GM19240 (cell line): ENCODE measurements at regions not wholly inside any gene's neighbourhood (a gene's known extent, or its start where the extent isn't known, plus 50 kb on each side); places are given as distances from the start of the nearest gene placed in this dataset.

Source experiments
- DNase-seq: peaks from one replicate; pipeline ENCODE4 v3.0.0; 2011; ENCODE audit warnings: low spot score; ENCODE audit not compliant: insufficient read length

DNA sequence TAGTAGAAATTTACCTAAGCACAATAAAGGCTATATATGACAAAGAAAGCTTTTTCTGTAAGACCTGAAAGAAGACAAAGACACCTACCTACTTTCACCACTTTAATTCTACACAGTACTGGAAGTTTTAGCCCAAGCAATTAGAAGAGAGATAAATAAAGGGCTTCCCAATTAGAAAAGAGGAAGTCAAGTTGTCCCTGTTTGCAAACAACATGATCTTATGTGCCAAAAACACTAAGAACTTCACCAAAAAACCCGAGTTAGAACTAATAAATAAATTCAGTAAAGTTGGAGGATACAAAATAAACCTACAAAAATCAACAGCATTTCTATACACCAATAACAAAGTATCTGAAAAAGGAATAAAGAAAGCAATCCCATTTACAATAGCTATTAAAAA is 190.9 kb downstream of the NR2F2 start:
- no peak for DNase-seq

DNA sequence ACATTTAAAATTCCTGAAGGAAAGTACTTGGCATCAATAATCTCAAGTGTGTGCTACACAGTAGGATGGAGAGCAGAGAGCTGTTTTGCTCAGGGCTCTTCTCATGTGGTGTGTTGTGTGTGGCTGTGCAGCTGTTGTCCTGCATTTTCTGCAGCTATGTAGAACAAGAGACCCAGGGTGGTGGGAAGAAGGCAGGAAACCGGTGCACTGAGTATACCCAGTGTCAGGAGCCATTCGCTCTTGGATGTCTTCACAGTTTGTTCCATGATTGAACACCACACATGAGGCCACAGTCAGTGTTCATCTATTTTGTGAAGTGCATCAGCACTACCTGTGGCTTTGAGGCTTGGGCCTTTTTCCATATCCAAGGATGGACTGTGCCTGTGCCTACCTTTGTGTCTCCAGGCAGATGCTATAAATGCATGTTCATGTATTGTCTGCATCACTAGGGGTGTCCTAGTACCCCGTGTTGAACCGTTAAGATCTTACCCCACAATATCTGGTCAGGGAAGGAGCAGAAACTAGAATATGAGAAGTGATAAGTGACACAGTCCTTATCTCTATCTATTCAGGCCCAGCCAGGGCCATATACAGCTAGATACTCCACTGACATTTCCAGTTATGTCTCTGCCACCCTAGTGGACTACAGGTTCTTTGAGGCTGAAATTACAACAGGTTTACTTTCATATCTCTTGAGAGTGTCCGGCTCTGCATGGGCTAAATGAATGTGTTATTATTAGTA is 194.3 kb downstream of the NR2F2 start:
- no peak for DNase-seq

DNA sequence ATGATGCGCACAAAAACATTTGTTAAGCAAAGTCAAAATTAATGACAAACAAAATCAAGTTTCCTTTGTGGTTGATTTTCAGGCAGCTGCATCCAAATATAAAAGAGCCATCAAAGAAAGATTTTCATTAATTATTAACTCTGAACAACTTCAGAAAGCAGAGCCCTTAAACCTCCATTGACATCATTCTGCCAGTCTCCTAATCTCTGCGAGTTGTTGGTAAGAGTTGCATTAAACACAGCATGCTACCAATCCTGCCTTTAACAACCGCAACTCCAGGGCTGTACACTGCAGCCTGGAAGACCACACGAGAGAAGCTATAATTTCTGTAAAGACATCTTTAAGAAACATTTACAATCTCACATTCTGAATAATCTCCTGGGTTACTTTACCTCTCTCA is 204.6 kb downstream of the NR2F2 start:
- DNase-seq = no peak

DNA sequence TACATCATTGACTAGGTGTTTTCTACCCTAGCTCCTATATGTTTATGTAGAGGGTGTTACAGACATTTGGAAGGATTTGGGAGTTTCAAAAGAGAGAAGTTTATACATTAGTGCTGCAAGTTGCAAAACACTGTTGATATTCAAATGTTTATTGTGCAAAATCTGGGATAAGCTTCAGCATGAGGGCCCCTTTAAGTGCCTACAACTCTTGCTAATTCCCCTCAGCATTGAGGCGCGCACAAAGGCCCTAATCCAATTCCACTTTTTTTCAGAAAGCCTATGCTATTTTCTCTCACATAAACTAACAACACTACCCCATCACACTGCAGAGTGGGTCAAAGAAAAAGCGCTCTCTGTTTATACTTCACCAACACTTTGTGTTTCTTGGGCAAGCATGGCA is 208.0 kb downstream of the NR2F2 start:
- no peak for DNase-seq

DNA sequence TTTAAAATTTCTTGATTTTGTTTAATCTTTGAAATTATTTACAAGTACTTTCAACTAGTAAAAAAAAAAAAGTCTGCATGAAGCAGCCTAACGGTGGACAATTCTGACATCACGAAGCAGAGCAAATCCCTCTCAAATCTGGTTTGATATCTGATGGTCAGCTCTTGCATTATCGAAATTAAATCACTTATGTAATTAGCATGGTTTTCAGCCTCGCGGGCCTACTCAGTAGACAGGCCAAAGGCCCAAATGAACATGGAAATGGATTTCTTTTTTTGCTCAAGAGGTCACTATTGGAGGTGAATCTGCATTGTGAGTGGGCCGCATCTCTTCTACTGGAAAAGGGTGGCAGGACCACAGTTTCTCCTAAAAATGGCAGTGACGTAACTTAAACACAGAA is 209.8 kb downstream of the NR2F2 start:
- no peak for DNase-seq

DNA sequence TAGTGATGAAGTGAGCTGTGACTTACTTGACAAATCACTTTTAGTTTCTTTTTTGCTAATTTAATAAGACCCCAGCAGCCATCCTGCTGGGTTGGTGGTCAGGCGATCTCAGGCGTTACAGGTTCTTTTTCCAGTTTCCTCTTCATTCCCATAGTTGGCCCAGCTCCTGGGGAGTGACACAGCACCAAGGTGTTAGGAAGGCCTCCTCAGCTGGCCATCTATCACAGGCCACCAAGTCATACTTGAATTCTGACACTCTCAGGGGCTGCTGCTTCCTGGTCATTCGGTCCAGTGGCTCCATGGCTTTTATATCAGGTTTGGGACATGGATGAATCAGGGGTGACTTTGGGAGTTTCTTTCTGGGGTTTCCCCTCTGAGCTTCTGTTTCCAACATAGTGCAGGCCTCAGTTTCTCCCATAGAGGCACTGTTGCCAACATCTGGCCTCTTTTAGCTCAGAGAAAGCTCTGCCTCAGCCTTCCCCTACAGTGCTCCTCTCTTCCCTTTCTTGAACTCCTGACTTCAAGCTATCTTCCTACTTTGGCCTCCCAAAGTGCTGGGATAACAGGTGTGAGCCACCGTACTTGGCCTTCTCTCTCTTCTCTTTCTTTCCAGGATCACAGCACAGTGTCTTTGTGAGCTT is 211.8 kb downstream of the NR2F2 start:
- DNase-seq = no peak

DNA sequence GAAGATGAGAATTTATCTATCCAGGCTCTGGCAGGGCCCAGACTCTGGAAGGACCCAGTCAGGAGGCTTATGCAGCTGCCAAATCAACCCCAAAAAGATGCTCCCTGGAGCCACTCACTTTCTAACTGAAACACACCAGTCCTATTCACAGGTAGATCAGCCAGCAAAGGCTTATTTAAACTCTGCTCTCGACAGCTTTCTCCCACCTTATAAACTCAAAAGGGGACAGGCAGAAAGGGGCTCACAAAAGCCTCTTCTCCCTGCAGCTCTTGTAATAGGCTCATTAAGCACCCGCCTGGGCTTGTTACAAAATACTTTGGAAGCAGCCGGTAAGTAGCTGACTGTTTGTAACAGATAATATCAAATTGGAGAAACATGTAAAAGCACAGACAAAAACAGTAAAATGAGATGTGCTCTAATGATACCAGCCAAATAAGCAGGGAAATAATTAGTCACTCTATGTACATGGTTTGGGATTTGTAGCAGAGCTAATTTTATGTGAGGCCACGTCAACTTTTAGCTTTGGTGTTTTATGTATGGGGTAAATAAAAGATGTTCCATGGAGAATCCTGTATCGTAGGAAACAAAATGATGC is 213.8 kb downstream of the NR2F2 start:
- no peak for DNase-seq

DNA sequence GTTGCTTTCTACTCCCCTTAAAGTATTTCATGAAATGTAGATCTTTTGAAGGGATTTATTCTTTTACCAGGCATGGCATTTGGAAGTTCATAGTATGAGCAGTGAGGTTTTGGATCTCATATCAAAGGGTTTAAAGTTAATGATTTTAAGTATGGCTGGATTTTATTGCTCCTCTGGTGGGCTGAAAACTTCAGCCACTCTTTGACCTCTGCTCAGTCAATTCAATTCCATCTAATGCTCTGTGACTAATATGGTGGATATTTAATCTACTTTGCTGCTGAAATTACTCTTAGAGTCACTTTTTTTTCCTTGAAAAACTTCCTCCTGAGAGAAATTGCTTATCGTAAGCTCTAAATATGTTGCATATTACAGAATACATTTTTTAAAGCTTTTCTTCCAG is 218.6 kb downstream of the NR2F2 start:
- no peak for DNase-seq

DNA sequence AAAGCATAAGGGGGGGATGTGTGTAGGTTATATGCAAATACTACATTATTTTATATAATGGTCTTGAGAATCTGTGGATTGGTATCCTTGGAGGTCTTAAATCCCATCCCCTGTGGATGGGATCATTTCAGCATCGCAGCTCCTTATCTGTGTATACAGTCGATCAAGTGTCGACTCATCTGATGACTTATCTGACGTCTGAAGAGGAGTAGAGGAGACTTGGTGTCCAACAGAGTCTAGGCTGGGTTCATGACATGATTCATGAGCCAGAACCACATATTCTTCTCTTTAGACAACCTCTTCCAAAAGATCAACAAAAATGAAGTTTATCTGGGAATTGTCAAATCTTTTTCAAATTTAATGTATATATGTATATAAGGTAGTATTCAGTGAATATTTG is 220.7 kb downstream of the NR2F2 start:
- DNase-seq = no peak

DNA sequence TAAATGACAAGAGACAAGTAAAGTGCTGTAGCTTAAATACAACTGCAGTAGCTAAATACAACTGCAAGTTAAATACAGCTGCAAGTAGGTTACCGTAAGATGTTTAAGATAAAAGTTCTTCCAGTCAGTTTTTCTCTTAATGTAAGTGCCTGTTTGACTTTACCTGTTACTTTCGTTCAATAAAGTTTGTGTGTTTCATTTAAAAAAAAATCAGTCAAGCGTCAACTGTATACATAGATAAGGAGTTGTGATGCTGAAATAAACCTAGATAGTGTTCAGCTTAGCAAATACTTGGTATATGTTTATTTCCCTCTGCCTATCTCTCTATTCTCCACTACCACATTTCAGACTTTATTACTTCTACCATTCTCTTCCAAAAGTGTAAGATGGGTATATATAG is 221.2 kb downstream of the NR2F2 start:
- no peak for DNase-seq

DNA sequence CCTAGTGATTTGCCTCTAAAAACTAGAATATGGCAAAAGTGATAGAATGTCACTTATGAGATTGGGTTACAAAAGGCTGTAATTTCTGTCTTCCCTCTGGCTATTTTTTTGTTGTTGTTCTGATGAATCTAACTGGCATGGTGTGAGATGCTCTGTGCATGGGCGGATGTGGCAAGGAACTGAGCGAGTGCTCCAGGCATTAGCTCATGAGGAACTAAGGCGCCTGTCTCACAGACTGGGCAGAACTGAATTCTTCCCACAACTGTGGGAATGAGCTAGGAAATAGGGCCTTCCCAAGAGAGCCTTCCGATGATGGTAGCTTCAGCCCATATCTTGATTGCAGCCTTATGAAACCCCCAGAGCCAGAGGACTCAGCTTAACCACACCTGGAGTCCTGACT is 222.5 kb downstream of the NR2F2 start:
- DNase-seq = no peak

DNA sequence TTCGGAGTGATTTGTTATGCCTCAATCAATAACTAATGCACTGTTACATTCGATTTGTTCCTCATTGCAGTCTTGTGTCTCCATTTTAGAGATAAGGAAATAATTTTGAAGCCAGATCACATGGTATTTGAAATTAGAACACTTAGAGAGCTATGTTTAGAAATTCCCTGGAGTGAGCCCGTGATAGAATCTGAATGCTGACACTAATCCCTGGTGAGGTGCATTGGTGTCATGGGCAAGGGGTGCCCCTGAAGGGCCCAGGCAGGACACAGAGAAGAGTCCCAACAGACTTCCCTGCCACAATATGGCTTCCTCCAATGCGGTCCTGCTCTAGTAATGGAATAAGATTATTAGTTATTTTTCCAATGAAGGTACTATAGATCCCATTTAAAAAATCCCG is 223.0 kb downstream of the NR2F2 start:
- DNase-seq = no peak

DNA sequence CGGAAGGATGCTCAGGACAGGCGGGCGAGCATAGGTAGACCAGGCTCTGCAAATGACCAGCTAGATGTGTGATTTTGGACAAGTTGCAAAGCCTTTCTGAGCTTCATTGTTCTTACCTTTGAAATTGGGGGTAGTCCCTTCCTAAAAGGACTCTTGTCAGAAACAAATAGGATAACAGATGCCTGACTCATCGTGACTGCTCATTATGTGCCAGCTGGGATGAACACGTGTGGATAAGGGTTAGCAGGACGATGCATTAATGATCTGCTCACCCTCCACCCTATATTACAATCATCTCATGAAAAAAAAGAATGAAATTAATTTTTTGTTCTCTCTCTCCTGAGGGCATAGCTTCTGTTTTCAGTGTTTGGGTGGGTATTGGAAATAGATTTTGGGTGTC is 223.4 kb downstream of the NR2F2 start:
- DNase-seq = no peak

DNA sequence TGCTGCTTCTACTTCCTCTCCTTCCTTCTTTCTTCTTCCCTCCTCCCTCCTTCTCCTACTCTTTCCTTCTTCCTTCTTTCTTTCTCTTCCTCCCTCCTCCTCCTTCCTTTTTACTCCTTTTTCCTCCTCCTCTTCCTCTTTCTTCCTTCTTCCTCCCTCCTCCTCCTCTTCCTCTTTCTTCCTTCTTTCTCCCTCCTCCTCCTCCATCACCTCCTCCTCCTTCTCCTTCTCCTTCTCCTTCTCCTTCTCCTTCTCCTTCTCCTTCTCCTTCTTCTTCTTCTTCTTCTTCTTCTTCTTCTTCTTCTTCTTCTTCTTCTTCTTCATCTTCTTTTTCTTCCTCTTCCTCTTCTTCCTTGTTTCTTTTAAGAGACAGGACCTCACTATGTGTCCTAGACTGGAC is 224.0 kb downstream of the NR2F2 start:
- DNase-seq = no peak

DNA sequence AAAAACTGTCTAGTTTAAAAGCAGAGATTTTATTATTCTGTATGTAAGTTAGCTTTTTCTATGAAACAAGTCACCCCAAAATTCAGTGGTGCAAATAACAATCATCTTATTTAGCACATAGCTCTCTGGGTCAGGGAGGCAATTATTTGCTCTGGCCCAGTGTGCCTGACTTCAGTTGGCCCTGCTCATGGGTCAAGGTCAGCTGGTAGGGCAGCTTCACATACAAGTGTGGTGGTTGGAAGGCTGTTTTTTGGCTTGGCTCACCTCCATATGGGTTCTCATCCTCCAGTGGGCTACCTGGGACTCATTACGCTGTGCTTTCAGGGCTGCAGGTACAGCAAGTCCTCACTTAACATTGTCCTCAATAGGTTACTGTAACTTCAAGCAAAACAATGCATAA is 228.6 kb downstream of the NR2F2 start:
- no peak for DNase-seq

DNA sequence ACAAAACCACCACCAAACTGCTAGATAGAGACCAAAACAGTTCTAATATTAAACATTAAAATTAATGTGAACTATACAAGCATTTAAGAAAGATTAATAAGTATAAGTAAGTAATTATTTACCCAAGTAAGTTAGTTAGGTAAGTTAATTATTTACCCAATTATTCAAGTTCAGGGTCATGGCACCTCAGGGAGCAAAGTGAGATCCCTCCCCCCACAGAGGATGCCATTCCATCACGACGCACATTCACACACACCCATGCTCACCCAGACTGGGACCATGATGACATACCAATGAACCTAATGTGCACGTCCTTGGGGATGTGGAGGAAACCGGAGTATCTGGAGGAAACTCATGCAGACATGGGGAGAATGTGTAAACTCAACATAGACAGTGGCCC is 229.1 kb downstream of the NR2F2 start:
- no peak for DNase-seq

DNA sequence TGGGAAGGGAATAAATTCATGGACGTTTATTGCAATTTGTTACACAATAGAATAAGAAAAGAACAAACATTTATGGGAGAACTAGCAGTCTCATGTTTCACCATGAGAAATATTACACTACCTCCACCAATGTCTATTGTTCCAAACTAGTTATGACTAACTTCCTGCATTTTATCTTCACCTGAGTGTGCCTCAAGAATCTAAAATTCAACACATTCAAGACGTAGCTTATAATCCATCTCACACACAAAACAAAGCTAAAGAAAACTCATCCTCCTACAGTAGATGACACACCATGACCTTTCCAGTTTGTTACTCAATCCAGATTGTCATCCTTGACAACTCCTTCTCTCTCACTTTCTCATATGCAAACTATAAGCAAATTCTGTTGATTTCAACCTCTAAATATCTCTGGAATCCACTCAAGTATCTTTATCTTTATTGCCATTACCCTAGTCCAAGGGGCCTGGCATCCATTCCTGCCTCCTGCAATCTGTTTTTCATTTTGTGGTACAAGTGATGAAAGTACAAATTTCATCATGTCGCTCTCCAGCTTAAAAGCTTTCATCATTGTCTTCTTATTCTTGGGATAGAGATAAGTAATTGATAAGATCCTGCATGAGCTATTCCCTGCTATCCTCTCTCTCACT is 229.9 kb downstream of the NR2F2 start:
- no peak for DNase-seq

DNA sequence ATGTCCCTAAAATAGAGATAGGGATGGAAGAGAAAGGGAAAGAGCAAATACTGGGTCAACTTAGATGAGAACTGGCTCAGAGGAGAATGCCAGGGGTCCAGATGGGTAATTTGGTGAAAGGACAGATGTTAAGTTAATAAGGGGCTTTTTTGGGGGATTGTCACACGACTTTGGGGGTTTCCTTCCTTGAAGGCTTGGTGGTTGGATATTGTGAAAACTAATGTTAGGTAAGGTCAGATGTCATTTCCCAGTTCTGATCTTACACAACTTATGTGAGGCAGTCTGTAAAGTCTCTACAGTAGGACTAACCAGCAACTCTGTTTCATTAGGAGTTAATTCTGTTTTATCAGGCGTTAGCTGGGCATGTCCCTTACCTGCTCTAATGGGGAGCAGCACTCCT is 231.1 kb downstream of the NR2F2 start:
- no peak for DNase-seq

DNA sequence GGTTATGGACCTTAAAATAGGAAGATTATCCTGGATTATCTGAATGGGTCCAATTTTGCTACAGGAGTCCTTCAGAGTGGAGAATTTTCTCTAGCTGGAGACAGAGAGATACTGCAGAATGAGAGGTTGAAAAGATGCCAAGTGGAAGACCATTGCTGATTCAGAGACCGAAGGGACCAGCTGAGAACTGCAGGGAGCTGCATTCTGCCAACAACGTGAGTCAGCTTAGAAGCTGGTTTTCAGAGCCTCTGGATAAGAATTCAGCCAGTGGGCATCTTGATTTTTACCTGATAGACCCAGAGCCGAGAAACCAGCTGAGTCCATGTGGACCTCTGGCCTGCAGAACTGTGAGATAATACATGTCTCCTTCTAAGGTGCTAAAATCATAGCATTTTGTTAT is 234.0 kb downstream of the NR2F2 start:
- DNase-seq = no peak

DNA sequence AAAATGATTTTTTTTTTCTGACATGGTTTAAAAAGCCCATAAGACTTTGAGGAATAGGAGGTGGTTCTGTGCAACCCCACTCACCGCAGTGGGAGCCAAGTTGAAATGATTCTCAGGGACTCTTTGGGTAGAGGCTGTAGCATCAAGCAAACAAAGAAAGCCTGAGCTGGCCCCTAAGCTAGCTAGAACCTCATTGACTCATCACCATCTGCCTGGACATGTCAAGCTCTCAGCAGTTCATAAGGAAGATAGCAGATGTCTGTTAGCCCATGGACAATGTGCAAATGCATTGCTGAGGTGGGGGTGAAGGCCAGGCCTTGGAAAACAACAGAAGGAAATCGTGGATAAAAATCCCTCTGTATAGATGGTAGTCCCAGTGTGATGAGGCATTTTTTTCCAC is 234.8 kb downstream of the NR2F2 start:
- no peak for DNase-seq

DNA sequence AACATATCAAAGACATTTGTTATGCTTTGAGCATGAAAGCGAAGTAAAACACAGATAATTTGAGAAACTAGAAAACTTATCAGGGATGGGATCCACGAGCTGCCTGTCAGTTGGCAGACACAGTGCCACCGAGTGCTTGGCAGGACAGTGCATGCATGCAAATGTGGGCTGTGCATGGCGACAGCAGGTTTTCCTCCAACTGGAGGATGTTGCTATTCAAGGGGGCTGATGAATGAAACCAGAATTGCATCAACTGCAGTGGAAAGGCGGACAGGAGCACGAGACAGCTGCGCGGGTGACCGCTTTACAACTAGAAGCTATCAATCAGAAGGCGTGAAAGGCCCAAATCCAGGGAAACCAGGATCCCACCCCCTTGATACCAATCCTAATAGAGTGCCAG is 244.3 kb downstream of the NR2F2 start:
- no peak for DNase-seq

DNA sequence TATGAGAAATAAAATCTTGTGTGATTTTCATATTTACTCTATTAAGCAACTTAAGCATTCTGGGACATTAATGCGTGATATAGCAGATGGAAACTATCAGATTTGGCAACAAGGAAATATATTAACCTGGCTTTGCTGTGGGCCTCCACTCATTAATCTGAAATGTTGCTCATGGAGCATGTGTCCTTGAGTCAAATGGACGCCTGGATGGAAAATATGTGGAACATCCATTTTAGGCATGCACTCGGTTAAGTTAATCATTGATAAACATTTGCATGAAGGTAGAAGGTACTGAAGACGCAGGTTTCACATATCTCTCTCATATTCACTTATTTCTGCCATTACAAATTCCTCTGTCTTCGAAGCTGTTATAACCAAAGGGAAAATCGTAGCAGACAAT is 246.1 kb downstream of the NR2F2 start:
- DNase-seq = no peak

DNA sequence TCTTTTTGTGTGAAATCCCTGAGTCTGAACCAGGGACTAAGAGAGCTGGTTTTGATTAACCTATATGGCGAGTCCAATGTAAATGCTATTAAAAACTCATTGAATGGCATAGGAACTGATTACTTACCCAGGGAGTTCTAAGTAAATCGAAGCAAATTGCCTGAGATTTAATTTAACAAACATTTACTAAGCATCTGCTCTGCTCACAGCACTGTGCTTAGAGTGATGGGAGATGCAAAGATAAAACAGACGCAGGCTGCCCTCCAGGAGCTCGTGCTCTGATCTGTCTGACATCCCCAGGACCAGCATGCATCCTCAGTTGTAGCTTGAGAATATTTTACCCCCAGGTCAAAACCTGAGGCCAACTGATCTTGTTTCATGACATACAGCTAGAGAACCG is 247.9 kb downstream of the NR2F2 start:
- no peak for DNase-seq
